Liver (tissue), 3 donors: ENCODE measurements at regions not wholly inside any gene's neighbourhood (a gene's known extent, or its start where the extent isn't known, plus 50 kb on each side); places are given as distances from the start of the nearest gene placed in this dataset.

Experiments used
- FOXA2 ChIP-seq: IDR thresholded peaks from 2 replicates; pipeline ENCODE4 v1.6.1; 2016; ENCODE audit warnings: antibody characterized with exemption
- HNF4G ChIP-seq: IDR thresholded peaks from 2 replicates; pipeline ENCODE4 v1.6.1; 2016; ENCODE audit warnings: antibody characterized with exemption
- MAX ChIP-seq: IDR thresholded peaks from 2 replicates; pipeline ENCODE4 v1.6.1; 2016; ENCODE audit warnings: antibody characterized with exemption
- REST ChIP-seq: IDR thresholded peaks from 2 replicates; pipeline ENCODE4 v1.6.1; 2016; ENCODE audit warnings: antibody characterized with exemption, mild to moderate bottlenecking
- SP1 ChIP-seq: IDR thresholded peaks from 2 replicates; pipeline ENCODE4 v1.6.1; 2018; ENCODE audit warnings: antibody characterized with exemption, mild to moderate bottlenecking
- TAF1 ChIP-seq: conservative IDR thresholded peaks from 2 replicates; pipeline ENCODE4 v1.6.1; 2016; ENCODE audit warnings: antibody characterized with exemption, mild to moderate bottlenecking
- TF ChIP-seq, protein P1 (sequence below): fragments of 150-350 bp; IDR thresholded peaks from 2 replicates; pipeline ENCODE4 v1.5.1; 2017; ENCODE audit warnings: improper control_type of control experiment, low read depth, low read length; ENCODE audit not compliant: missing input control
- TF ChIP-seq, protein P2 (sequence below): IDR thresholded peaks from 2 replicates; pipeline ENCODE4 v1.6.1; 2016; ENCODE audit warnings: antibody characterized with exemption
- donor health status: healthy.
- donor health status: healthy.

DNA sequence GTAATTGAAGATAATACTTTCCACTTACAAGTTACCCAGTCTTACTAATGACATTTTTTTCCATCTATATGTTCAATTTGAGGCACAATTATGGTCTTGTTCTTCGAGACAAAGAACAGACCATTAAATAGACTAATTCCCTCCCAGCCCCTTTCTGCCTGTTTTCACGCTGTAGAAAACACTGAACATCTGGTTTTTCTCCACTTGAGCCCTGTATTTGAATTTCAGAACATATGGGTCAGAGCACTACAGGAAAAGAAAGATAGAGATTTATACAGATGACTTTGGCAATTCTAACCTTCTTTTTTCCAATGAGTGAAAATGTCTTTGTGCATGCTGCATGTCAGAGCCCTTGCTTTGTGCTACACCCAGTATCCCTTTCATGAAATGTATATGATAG is 506.9 kb downstream of the LRRC70 start:
- TF ChIP-seq, protein P1, sequence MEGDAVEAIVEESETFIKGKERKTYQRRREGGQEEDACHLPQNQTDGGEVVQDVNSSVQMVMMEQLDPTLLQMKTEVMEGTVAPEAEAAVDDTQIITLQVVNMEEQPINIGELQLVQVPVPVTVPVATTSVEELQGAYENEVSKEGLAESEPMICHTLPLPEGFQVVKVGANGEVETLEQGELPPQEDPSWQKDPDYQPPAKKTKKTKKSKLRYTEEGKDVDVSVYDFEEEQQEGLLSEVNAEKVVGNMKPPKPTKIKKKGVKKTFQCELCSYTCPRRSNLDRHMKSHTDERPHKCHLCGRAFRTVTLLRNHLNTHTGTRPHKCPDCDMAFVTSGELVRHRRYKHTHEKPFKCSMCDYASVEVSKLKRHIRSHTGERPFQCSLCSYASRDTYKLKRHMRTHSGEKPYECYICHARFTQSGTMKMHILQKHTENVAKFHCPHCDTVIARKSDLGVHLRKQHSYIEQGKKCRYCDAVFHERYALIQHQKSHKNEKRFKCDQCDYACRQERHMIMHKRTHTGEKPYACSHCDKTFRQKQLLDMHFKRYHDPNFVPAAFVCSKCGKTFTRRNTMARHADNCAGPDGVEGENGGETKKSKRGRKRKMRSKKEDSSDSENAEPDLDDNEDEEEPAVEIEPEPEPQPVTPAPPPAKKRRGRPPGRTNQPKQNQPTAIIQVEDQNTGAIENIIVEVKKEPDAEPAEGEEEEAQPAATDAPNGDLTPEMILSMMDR = no peak
- TF ChIP-seq TAF1 = no peak
- TF ChIP-seq SP1 = no peak
- TF ChIP-seq MAX = no peak
- no peak for TF ChIP-seq FOXA2
- no peak for TF ChIP-seq HNF4G
- no peak for TF ChIP-seq REST
- TF ChIP-seq, protein P2, sequence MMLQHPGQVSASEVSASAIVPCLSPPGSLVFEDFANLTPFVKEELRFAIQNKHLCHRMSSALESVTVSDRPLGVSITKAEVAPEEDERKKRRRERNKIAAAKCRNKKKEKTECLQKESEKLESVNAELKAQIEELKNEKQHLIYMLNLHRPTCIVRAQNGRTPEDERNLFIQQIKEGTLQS = no peak
